Left renal cortex interstitium (tissue), 4 donors: ENCODE measurements at regions not wholly inside any gene's neighbourhood (a gene's known extent, or its start where the extent isn't known, plus 50 kb on each side); places are given as distances from the start of the nearest gene placed in this dataset.
"Not testable (repeated sequence)": the region's sequence is repeated elsewhere in the genome, so short reads cannot be mapped to it uniquely, and the experiment has no call there.

ENCODE experiments used
- DNase-seq, 4 donors: peaks; one replicate each; pipeline ENCODE4 v3.0.0-alpha.2; 2013; ENCODE audit warnings: low read depth in 4 of 4, low spot score in 2 of 4, missing footprints in 1 of 4

DNA sequence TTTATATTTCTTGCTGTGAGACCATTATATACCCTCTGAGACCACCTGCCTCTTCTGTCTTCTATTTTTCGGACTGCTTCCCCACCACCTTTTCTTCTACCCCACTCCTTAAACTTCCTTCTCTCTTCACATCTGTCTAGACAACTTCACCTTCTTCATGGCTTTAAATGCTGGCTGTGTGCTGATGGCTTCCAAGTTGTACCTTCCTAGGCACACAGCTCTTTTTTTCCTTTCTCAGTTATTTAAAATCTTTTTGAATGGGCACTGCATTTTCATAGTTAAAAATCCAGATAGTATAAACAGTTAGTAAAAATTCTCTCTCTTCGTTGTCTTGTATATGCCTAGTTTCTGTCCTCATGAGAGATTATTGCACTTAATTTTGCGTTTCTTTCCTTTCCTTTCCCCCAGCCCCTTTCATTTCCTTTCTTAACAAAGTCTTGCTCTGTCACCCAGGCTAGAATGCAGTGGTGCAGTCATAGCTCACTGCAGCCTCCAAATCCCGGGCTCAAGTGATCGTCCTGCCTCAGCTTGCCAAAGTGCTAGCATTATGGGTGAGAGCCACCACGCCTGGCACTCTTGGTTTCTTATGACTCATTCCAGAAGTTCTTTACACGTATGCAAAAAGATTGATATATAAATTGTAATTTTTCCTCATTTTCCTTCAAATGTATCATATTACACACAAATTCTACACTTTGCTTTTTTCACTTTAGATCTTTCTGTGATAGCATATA, 114.3 kb downstream of the NPIPB5 start:
- no peak for DNase-seq

- no peak for DNase-seq
Observed at GRCh38 chr16:22625967-22626366, 115.3 kb downstream of the NPIPB5 start.

- no peak for DNase-seq
Observed at GRCh38 chr16:22627043-22627442, 116.4 kb downstream of the NPIPB5 start.

DNA sequence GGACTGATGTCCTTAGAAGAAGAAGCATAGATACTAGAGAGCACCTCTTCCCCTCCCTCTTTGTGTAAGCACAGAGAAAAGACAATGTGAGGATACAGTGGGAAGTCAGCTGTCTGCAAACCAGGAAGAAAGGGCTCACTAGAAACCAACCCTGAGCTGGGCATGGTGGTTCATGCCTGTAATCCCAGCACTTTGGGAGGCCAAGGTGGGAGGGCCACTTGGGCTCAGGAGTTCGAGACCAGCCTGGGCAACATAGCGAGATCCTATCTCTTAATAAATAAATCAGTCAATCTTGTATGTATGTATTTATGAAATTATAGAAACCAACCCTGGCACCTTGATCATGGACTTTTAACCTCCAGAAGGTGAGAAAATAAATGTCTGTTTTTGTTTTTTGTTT, 118.3 kb downstream of the NPIPB5 start:
- DNase-seq, result no peak

GRCh38 chr16:22630242-22630641, 119.6 kb downstream of the NPIPB5 start:
- DNase-seq, result no peak

DNA sequence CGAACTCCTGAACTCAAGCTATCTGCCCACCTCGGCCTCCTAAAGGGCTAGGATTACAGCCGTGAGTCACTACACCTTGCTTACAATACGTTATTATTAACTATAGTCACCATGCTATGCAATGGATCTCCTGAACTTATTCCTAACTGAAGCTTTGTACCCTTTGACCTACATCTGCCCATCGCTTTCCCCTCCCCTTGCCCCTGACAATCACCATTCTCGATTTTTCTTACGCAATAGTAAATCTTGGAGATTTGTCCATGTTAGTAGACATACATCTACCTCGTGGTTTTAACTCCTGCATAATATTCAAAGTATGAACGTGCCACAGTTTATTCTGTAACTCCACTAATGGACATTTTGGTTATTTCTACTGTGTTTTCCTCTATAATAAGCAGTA, 120.6 kb downstream of the NPIPB5 start:
- no peak for DNase-seq

GRCh38 chr16:22632606-22633005, 121.9 kb downstream of the NPIPB5 start:
- DNase-seq, result no peak

- DNase-seq, result no peak
Observed at GRCh38 chr16:22633280-22633679, 122.6 kb downstream of the NPIPB5 start.

DNA sequence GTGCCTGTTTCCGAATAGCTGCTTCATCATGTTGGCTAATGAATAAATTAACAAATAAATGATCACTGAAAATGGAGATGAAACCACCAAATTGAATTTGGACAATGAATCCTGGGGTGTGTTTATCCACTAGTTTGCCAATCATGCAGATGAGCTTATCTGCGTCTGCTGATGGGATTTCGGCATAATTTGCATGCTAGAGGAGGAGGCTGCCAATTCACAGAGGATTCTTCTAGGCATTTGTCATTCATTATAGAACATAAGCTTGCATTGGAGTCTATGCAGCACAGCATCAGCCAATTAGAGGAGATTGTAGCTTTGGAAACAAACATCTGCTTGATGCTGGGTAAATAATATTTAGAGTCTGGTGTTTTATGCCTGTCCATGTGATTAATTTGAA, 123.1 kb downstream of the NPIPB5 start:
- no peak for DNase-seq

GRCh38 chr16:22634954-22635353, 124.3 kb downstream of the NPIPB5 start:
- DNase-seq, result no peak

- DNase-seq, result no peak
Observed at GRCh38 chr16:22635357-22635761, 124.7 kb downstream of the NPIPB5 start.

GRCh38 chr16:22635801-22636200, 125.1 kb downstream of the NPIPB5 start:
- DNase-seq, result no peak

GRCh38 chr16:22638393-22639206, 127.9 kb downstream of the NPIPB5 start:
- DNase-seq, result no peak

DNA sequence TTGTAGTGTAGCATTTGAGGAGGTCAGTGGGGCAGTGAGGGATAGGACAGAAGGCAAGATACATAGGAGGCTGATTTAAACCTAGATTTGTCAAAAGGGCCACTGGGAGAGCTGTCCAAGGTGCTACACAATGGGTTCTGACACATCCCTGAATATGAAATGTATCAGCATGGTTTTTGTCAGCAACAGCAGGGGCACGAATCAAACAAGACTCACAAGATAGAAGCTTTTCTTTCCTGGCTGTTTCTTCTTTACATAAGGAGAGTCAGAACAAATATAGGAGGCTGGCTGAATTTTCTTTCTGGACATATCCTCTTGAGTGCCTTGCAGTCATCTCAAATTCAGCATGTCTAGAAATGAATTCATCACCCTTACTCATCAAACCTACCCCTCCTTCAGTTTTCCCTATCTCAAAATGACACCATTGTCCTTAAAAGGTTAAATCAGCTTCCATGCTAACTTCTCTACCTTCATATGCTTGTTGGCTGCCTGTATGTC, 130.5 kb downstream of the NPIPB5 start:
- DNase-seq, result no peak

DNA sequence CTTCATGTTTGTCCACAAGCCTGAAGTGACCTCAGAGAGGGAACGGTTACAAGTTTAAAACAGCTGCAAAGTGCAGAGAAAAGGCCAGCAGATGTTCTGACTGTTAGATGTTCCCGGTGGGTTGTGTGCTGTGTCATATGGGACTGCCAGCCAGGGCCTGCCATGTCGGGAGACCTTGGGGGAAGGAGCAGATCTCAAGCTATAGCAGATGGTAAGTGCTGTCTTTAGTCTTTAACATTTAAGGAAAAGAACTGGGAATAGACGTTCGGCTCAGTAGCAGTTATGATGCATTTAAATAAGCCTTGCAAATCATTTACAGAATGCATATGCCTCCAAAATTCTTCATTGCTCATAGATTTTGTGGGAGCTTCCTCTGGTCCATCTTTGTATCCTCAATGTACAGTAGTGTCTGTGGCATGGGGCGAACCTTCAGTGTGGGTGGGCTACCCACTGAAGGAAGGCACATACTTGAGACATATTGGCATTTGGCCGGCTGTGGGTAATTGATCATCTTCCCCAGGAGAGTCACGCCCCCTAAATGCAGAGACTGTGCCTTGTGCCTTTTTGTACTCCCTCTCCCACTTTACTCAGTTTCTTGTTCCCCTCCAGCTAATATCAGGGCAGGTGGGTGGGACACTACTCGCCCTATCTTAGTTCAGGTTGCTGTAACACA, 131.9 kb downstream of the NPIPB5 start:
- no peak for DNase-seq

DNA sequence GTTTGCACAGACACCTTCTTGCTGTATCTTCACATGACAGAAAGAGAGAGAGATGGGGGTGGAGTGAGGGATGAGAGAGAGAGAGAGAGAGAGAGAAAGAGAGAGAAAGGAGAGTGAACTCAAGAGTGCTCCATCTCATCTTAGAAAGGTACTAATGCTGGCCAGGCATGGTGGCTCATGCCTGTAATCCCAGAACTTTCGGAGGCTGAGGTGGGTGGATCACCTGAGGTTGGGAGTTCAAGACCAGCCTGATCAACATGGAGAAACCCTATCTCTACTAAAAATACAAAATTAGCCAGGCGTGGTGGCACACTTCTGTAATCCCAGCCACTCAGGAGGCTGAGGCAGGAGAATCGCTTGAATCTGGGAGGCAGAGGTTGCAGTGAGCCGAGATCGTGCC, 132.5 kb downstream of the NPIPB5 start:
- not testable (repeated sequence) for DNase-seq

DNA sequence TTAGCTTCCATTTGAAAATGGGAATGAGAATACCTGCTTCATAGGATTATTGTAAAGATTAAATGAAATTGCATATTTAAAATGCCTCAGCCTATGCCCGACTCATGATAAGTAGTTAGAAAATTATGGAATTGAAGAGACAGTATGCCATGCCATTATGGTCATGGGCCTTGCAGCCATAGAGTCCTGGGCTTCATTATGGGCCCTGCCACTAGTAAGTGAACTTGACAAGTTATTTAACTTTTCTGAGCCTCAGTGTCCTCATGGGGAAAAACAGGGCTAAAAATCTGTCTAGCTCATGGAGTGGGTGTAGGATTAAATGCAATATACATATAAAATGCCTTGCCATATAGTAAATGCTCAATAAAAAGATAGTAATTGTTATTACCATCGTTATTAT, 133.2 kb downstream of the NPIPB5 start:
- no peak for DNase-seq

- no peak for DNase-seq
Observed at GRCh38 chr16:22645868-22646267, 135.2 kb downstream of the NPIPB5 start.

GRCh38 chr16:22646948-22647556, 136.4 kb downstream of the NPIPB5 start:
- no peak for DNase-seq

GRCh38 chr16:22648141-22648540, 137.4 kb downstream of the NPIPB5 start:
- no peak for DNase-seq

- no peak for DNase-seq
Observed at GRCh38 chr16:22648941-22649340, 138.2 kb downstream of the NPIPB5 start.
